Body of pancreas (tissue), 4 donors: ENCODE measurements at regions not wholly inside any gene's neighbourhood (a gene's known extent, or its start where the extent isn't known, plus 50 kb on each side); places are given as distances from the start of the nearest gene placed in this dataset.

Experiments
- CTCF ChIP-seq, 7 experiments: fragments of 450-650 bp in 4 of 7; fragments of 200-600 bp in 3 of 7; sonication (generic) in 3 of 7; IDR thresholded peaks; one replicate each; pipeline ENCODE4 v1.5.1; 2016 to 2019; ENCODE audit warnings: antibody characterized with exemption in 7 of 7
- POLR2A ChIP-seq, 3 donors: fragments of 450-650 bp; IDR thresholded peaks; one replicate each; pipeline ENCODE4 v1.6.1; 2016; ENCODE audit warnings: antibody characterized with exemption in 3 of 3, mild to moderate bottlenecking in 2 of 3

DNA sequence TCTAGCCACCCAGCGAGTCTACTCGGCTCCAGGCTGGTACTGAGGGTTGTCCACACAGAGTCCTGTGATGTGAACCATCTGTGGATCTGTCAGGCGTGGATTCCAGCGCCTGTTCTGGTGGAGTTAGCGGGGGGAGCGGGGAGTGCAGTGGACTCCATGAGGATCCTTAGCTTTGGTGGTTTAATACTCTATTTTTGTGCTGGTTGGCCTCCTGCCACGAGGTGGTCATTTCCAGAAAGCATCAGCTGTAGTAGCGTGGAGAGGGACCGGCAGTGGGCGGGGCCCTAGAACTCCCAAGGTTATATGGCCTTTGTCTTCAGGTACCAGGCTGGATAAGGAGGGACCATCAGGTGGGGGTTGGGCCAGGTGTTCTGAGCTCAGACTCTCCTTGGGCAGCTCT lies 446.5 kb downstream of the EDEM1 start:
- TF ChIP-seq CTCF (IDR thresholded peaks at IDR 0.05) (no peak), POLR2A (IDR thresholded peaks at IDR 0.05) (no peak)
